Renal pelvis (tissue), 1 donor: ENCODE measurements at regions not wholly inside any gene's neighbourhood (a gene's known extent, or its start where the extent isn't known, plus 50 kb on each side); places are given as distances from the start of the nearest gene placed in this dataset.

Source experiments
- DNase-seq: peaks from one replicate; pipeline ENCODE4 v3.0.0-alpha.2; 2013

GRCh38 chr15:99440551-99441443 lies 125.0 kb upstream of the MEF2A start:
- no peak for DNase-seq

DNA sequence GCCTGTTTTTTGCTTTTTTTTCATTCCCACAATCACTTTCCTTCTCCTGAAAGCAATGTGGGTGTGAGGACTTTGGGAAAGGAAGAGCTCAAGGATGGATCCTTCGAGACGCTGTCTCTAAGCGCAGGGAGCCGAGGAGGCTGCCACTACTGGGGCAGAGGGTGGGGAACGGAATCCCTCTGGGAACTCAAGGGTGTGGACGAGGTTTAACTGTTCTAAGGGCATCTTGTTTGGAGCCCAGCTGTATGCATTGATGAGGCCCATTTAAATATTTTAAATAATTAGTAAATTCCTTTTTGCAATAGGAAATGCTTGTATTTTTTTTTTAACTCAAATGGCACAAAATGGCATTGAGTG lies 124.4 kb upstream of the MEF2A start:
- no peak for DNase-seq

DNA sequence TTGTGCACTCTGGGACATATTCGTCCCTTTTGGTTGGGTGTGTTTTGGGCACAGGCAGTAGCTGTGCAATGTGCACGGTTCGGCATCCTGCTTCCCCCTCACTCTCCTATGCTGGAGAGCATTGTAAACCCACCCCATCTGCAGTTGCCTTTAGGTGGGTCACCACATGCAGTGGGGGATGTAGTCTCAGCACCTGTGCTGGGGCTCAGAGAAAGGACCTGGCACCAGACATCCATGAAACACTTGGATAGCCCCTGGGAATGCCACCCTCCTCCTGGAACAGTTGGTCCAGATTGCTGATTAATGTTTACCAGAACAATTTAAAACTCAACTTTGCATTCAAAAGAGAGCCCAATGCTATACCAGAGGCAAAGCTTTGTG lies 123.9 kb upstream of the MEF2A start:
- DNase-seq: no peak

DNA sequence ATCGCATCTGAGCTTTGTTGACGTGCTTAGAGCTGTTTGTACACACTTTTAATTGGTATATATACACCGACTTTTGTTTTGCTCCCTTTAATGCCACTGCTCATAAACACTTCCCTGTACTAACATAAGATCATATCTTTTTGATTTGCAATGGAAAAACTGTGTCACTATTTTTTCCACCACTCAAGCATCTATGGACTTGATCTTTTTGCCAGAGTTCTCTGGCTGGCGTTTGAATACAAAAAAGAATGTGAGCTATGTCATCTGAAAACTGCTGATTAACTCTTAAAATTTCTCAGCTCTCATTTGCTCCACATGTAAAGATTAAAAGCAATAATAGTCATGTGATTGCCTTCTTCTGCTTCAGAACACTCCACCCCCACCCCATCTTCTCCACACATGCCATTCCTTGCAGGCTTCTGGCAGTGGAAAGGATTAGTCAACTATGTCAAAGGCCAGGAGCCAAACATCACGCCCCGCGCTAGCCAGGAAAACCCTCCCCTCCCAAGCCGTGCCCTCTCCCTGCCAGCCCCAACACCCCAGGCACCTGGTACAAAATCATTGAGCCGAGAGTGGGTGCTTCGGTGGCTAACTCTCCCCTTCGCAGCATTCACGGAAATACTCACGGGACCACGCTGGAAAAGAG lies 123.4 kb upstream of the MEF2A start:
- no peak for DNase-seq

- no peak for DNase-seq
Measured at GRCh38 chr15:99443056-99443756, 122.6 kb upstream of the MEF2A start.

- DNase-seq: no peak
Measured at GRCh38 chr15:99443768-99444446, 121.9 kb upstream of the MEF2A start.

GRCh38 chr15:99445272-99445850 lies 120.4 kb upstream of the MEF2A start:
- DNase-seq: no peak

DNA sequence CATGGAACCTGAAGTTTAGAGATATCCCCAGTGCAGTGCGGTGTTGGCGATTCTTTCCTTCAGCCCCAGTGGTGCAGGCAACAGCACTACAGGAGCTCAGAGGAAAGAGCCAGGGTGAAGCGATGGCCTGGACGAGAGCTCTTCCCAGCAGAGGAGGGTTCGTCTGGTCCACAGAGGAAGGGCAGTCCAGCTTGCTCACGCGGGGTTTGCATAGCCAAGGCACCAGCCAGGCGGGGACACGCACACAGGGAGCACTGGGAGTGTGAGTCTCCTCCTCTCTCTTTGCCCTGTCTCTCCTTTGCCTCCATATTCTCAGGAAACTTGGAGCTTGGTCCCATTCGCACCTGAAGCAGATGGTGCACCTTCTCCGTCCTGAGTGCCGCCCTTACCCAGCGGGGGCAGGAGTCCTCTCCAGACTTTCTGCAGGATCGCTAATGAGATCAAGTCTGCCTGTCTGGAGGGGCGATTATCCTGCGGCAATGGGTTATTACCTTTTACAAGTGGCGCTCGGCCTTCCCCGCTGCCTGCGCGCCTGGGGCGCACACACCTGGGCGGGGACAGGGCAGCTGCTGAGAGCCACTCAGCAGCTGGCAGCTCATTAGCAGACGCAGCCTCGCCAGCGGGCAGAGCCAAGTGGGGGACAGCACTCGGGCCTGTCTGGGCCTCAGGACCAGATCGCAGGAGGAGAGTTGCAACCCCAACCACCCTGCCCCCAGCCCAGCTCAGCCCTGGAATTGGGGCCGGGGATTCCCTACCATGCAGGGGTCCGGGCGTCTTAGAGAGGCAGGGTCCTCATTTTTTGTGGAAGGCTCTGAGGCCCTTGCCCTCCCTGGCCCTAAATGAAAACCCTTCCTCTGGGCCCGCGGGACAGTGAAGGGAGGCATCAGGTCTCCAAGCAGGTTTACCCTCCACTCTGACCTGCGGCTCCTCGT lies 119.0 kb upstream of the MEF2A start:
- no peak for DNase-seq

DNA sequence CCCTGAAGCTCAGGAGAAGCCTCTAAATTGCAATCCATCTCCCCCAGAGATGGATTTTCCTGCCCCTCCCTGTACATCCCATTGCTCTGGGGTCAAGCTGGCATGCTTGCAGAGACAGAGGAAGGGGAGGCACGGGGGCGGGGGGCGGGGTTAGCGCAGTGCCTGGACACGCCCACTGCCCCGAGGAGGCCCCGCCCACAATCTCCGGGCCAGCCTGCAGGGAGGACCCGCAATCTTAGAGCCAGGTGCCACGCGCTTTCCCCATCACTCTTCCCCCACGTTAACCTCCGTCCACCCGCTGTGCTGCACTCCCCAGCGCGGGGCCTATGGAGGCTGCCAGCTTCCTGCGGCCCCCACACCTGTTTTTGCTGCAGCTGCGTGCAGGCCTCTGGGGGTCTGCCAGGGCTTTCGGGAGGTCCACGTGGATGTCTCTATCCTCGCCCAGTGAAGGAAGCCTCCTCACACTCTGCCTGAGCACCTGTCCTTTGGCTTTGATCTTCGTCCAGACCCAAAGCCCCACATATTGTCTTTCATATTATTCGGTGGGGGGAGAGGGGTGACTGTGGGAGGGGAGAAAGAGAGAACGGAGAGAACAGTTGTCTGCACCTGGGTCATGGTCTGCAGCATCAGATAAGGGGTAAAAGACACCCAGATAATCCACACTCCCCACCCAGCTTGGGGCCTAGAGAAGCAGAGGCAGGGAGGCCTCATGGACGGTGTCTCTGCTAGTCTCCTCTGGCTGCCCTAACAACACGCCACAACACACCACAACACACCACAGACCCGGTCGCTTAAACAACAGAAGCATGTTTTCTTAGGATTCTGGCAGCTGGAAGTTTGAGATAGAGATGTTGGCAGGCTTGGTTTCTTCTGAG lies 118.0 kb upstream of the MEF2A start:
- DNase-seq: no peak

DNA sequence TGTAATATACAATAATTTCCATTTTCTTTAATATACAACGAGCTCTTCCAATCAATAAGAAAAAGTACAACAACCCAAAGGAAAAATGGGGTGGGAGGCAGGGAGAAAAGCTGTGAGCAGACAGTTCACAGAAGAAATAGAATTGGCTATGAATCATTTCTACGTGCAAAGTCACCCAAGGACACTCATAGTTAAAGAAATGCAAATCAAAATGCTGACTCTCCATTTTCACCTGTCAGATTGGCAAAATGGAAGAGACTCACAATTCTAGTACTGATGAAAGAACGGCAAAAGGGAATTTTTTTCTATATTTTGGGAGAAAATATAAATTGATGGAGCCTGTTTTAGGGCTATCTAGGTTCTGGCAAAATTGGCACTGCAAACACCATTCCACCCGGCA lies 116.3 kb upstream of the MEF2A start:
- DNase-seq: no peak

DNA sequence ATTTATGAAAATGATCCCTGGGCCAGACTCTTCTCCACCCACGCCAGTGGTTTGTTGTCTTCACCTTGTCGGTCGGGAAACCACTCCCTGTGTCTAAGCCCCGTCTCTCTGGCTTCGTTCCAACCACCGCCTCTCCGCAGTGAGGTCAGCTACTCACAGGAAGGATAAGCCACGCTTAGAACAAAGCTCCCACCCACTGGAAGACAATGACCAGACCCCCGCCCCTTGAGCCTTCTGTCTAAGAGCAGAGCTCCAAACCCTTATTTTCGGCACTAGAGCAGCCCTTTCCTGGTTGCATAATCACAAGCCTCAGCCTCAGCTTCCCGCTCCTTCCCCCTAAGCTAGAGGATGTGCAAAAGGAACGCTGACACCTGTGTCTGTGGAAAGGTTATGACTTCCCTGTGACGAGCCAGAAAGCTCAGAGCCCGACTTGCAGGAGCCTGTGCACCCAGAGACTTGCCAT lies 114.9 kb upstream of the MEF2A start:
- DNase-seq: no peak

DNA sequence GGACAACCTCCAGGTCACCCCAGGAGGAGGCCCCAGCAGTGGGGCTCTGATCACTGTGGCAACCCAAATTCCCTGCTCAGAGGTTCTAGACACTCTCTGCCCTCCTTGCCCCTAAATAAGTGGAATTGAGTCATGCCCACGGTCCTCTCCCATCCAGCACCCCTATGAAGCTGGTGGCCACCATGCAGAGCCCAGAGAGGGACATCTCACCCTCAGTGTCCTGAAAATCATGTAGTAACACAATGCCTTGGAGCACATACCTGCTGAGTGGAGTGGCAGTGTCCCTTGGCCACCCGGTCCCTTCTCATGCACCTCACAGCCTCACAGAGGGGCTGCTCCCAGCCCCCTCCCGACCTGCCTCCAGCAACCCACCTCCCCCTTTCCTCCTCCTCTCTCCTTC lies 114.3 kb upstream of the MEF2A start:
- no peak for DNase-seq

GRCh38 chr15:99452010-99452409 lies 113.8 kb upstream of the MEF2A start:
- no peak for DNase-seq

GRCh38 chr15:99452728-99453636 lies 112.8 kb upstream of the MEF2A start:
- no peak for DNase-seq

DNA sequence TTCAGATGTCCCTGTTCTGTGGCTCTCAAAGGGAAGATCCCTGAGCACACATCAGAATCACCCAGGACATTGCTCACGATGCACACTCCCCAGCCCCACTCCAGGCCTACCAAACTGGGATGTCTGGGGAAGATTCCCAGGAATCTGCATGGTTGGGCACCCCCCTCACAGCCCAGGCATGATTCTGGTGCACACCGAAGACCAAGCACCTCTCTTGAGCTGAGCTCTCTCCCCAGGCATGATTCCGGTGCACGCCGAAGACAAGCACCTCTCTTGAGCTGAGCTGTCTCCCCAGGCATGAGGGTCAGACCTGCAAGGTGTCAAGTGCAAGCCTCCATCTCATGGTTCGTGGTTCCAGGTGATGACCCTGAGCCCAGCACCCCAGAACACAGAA lies 112.2 kb upstream of the MEF2A start:
- DNase-seq: no peak

DNA sequence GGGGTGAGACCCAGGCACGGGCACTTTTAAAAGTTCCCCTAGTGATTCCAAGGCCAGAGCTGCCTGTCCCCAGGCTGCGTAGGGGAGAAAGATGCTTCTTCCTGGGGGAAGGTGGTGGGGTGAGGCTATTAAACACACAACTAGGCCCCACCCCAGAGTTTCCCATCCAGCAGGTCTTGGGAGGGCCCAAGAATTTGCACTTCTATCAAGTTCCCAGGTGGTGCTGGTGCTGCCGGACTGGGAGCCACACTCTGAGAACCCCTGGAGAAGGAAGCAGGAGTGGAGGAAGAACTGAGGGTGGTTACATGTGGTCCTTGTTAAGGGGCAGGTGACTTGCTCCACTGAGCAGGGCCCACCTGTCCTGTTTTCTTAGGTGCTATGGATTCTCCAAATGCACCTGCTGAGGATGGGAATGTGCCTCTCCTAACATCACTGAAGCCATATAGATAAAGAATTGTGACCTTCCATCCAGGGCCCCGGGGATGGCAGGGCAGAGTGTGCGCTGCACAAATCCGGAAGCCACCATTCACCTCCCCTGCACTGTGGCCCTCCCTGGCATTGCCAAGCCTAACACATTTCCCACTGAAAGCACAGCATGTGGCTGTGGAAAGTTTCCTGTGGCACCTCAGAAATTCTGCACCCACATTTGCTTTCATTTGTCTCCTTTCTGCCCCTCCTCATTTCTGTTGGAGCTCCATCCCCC lies 111.5 kb upstream of the MEF2A start:
- DNase-seq: no peak

GRCh38 chr15:99454941-99455788 lies 110.6 kb upstream of the MEF2A start:
- peak; percentile 62 for DNase-seq
